ENCODE measurements at regions not wholly inside any gene's neighbourhood (a gene's known extent, or its start where the extent isn't known, plus 50 kb on each side); places are given as distances from the start of the nearest gene placed in this dataset.

- Histone ChIP-seq H3K4me1 (ENCODE audit: low read depth) (no peaks in the 10 kb centered on the region), H3K27ac (no peak overlapping the region), H3K27me3 (no peaks in the 10 kb centered on the region), H3K36me3 (no peaks in the 10 kb centered on the region), H3K4me3 (no peak overlapping the region), H3K9me3 (ENCODE audit: low read depth) (no peaks in the 10 kb centered on the region)
- TF ChIP-seq CTCF (IDR thresholded peaks at IDR 0.05; ENCODE audit: low read depth, low read length) = no peak
- DNase-seq (ENCODE audit: low read depth in 1 of 2, low spot score in 1 of 2) = no peak
These were observed 364.1 kb downstream of the DEPDC1B start for GRCh38 chr5:60335913-60336312.

GRCh38 chr5:60334281-60334713 lies 365.7 kb downstream of the DEPDC1B start:
- peak in 1 of 2 donors; percentile 73 for DNase-seq (ENCODE audit: low read depth in 1 of 2, low spot score in 1 of 2)
- no peaks in the 10 kb centered on the region for H3K9me3 ChIP-seq (ENCODE audit: low read depth)
- no peak for TF ChIP-seq CTCF (IDR thresholded peaks at IDR 0.05; ENCODE audit: low read depth, low read length)
- no peaks in the 10 kb centered on the region for H3K4me1 ChIP-seq (ENCODE audit: low read depth)
- no peak overlapping the region for H3K27ac ChIP-seq
- no peaks in the 10 kb centered on the region for H3K36me3 ChIP-seq
- H3K27me3 ChIP-seq = no peaks in the 10 kb centered on the region
- no peak overlapping the region for H3K4me3 ChIP-seq

- TF ChIP-seq CTCF (IDR thresholded peaks at IDR 0.05; ENCODE audit: low read depth, low read length) = no peak
- H3K27ac ChIP-seq = no peak overlapping the region
- DNase-seq (ENCODE audit: low read depth in 1 of 2, low spot score in 1 of 2) = no peak
These were observed 366.9 kb downstream of the DEPDC1B start for GRCh38 chr5:60333005-60333571.

GRCh38 chr5:60332244-60333004 lies 367.5 kb downstream of the DEPDC1B start:
- no peaks in the 10 kb centered on the region for H3K36me3 ChIP-seq
- no peak overlapping the region for H3K27ac ChIP-seq

More at GRCh38 chr5:60333005-60333571, 366.9 kb downstream of the DEPDC1B start:
- Histone ChIP-seq H3K36me3 (no peaks in the 10 kb centered on the region), H3K4me3 (no peak overlapping the region), H3K27me3 (no peaks in the 10 kb centered on the region), H3K4me1 (ENCODE audit: low read depth) (no peaks in the 10 kb centered on the region), H3K9me3 (ENCODE audit: low read depth) (no peaks in the 10 kb centered on the region)

GRCh38 chr5:60330236-60330635 lies 369.7 kb downstream of the DEPDC1B start:
- H3K9me3 ChIP-seq (ENCODE audit: low read depth) = no peaks in the 10 kb centered on the region
- no peaks in the 10 kb centered on the region for H3K36me3 ChIP-seq
- H3K4me3 ChIP-seq = no peak overlapping the region
- H3K4me1 ChIP-seq (ENCODE audit: low read depth) = no peaks in the 10 kb centered on the region
- no peak for TF ChIP-seq CTCF (IDR thresholded peaks at IDR 0.05; ENCODE audit: low read depth, low read length)
- no peak overlapping the region for H3K27ac ChIP-seq
- H3K27me3 ChIP-seq = no peaks in the 10 kb centered on the region
- no peak for DNase-seq (ENCODE audit: low read depth in 1 of 2, low spot score in 1 of 2)

More at GRCh38 chr5:60332244-60333004, 367.5 kb downstream of the DEPDC1B start:
- Histone ChIP-seq H3K9me3 (ENCODE audit: low read depth) (no peaks in the 10 kb centered on the region), H3K4me3 (no peak overlapping the region), H3K4me1 (ENCODE audit: low read depth) (no peaks in the 10 kb centered on the region), H3K27me3 (no peaks in the 10 kb centered on the region)
- no peak for TF ChIP-seq CTCF (IDR thresholded peaks at IDR 0.05; ENCODE audit: low read depth, low read length)
- DNase-seq (ENCODE audit: low read depth in 1 of 2, low spot score in 1 of 2) = peak in 1 of 2 donors; percentile 20

Measured in cardiac muscle cell (in vitro differentiated cells and primary cell).